Epithelial cell of esophagus (primary cell): ENCODE measurements at regions not wholly inside any gene's neighbourhood (a gene's known extent, or its start where the extent isn't known, plus 50 kb on each side); places are given as distances from the start of the nearest gene placed in this dataset.

Experiments
- DNase-seq: peaks from one replicate; pipeline ENCODE4 v3.0.0; 2010; ENCODE audit warnings: low read depth
- H3K4me3 ChIP-seq: 2 replicates; pipeline ENCODE4 v1.5.1; 2011; ENCODE audit warnings: mild to moderate bottlenecking, low read length, control low read depth
- TF ChIP-seq, protein P1 (sequence below): IDR thresholded peaks from 2 replicates; pipeline ENCODE4 v1.5.1; 2011; ENCODE audit warnings: low read depth, mild to moderate bottlenecking, low read length, control low read depth, inconsistent platforms; ENCODE audit not compliant: insufficient read depth; ENCODE audit errors: missing control alignments

DNA sequence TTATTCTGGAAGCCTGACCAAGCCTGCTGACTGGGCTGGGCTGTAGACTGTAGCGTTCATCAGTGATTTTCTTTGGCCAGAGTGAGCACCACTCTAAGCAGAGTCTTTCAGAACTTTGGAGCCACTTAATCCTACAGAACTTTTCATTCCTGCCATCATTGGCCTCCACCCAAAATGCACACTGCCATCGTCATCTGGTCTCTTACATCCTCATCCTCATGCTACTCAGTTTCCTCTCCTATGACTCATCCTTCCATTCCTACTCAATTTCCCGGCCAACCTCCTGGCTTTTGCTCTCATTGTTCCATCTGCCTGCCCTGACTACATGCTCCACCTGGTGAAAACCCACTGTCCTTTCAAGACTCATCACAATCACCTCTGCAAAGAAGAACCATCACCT lies 233.8 kb upstream of the USP25 start:
- TF ChIP-seq, protein P1, sequence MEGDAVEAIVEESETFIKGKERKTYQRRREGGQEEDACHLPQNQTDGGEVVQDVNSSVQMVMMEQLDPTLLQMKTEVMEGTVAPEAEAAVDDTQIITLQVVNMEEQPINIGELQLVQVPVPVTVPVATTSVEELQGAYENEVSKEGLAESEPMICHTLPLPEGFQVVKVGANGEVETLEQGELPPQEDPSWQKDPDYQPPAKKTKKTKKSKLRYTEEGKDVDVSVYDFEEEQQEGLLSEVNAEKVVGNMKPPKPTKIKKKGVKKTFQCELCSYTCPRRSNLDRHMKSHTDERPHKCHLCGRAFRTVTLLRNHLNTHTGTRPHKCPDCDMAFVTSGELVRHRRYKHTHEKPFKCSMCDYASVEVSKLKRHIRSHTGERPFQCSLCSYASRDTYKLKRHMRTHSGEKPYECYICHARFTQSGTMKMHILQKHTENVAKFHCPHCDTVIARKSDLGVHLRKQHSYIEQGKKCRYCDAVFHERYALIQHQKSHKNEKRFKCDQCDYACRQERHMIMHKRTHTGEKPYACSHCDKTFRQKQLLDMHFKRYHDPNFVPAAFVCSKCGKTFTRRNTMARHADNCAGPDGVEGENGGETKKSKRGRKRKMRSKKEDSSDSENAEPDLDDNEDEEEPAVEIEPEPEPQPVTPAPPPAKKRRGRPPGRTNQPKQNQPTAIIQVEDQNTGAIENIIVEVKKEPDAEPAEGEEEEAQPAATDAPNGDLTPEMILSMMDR = no peak
- H3K4me3 ChIP-seq = no peak overlapping the region
- DNase-seq = peak; percentile 62

DNA sequence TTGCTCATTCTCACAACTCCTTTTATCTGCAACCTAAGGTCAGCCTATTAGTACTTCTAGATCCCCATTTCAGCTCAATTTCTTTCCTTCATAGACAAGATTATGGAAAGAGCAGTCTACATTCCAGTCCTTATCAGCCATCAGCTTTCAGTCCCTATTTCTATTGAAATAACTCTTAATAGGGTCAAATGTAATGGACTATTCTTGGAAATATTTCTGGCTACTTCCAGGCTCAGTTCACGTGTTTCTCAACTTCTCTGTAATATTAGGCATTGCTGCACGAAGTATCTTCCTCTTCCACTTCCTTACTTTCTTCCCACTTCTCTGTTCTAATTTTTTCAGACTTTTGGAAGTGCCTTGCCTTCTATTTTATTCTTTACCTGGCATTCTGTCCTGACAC lies 232.9 kb upstream of the USP25 start:
- H3K4me3 ChIP-seq = no peak overlapping the region
- DNase-seq = no peak
- TF ChIP-seq, protein P1 = no peak

DNA sequence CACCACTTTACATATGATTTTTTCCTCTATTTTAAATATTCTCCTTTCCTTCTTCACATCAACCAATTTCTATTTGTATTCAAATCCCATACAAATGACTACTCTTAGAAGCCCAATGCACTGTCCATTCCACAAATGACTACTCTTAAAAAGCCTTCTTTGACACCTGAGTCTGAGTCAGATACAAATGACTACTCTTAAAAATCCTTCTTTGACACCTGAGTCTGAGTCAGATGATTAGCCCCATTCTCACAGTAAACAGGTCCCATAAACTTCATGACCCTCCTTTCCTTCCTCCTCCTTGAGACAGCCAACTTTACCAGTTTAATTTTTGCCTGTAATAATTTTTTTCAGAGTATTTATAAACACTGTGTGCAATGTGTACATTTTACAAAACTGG lies 231.3 kb upstream of the USP25 start:
- no peak overlapping the region for H3K4me3 ChIP-seq
- TF ChIP-seq, protein P1 = no peak
- DNase-seq = peak; percentile 89

DNA sequence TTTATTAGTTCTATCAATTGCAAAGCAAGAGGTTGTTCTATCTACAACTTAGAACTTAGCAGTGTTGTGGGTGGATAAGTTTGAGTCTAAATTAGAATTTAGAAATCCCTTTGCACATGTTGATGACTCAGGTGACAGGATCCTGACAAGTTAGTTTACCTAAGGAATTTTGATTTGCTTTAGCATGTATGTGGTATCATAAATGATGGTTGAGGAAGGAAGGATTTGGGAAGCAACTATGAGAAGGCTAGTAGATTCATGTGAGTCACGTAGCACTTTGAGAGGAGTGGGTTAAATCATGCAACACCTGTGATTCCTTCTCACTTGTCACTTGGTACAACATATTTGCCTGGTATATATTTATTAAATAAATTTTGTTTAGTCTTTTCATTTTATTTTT lies 223.7 kb upstream of the USP25 start:
- H3K4me3 ChIP-seq = no peak overlapping the region
- TF ChIP-seq, protein P1 = no peak
- DNase-seq = peak; percentile 56

DNA sequence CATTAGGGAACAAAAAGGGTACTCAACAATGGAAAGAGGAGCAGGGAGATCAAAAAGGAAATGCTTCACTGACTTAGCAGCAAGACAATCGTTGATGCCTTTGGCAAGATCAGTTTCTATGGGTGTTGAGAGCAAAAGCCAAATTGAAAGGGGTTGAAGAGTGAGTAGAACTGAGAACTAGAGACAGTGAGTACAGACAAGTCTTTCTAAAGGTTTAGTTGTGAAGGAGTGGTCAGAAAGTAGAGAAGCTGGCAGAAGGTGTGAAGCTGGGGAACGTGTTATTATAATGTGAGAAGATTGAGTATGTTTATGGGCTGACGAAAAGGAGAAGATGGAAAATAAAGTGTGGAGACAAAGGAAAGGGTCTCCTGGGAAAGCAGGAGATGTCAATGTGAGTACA lies 221.2 kb upstream of the USP25 start:
- no peak for DNase-seq
- H3K4me3 ChIP-seq = no peak overlapping the region
- TF ChIP-seq, protein P1 = no peak

DNA sequence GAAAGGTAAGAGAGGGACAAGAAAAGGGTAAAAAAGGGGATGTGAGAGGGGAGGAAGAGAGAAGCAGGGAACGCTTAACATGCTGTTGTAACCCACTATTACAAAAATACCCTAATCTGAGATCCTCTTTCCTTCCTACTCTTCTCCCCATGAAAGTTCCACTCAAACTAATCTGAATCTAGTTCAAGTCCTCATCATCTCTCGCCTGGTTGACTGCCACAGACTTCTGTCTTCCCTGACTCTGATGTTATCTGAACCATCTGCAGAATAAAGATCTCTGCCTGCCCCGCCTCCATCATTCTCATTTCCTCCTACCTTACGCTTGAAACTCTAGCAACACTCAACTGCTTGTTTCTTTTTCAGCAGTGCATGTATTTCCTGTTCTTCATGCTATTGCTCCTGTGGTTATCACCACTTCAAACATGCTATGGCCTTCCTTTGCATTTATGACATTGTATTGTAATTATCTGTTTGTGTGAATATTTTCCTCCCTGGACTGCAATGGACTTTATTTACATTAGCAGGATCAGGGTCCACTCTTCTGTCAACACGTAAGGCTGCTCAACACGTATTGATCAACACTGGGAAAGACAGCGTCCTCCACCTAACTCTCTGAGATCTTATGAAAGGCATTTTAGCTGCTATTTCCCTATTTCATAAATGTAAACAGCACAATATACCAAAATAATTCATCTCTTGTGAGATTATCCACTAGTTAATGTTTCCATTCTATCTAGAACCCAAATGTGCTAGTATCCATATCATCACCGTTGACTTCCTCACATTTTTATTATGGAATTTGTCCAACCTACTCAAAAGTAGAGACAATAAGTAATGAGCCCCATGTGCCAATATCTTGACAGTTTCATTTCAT lies 215.5 kb upstream of the USP25 start:
- no peak overlapping the region for H3K4me3 ChIP-seq
- TF ChIP-seq, protein P1 = no peak
- no peak for DNase-seq

DNA sequence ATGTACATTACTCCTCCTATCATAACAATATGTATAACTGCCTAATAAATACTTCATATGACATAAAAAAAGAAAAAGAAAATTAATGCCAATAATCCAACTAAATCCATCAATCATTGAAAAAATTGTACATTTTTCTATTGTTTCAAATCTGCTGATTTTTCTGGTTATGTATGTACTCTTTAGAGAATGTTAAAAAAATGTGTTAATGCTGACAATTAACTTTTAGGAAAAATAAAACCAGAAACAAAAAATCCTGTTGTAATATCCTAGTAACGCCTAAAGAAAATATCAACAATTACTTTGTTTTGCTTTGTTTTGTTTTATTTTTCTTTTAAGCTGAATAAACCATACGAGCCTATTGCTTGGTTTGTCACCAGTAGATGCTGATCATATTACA lies 213.9 kb upstream of the USP25 start:
- H3K4me3 ChIP-seq = no peak overlapping the region
- TF ChIP-seq, protein P1 = no peak
- DNase-seq = no peak
